ENCODE measurements at regions not wholly inside any gene's neighbourhood (a gene's known extent, or its start where the extent isn't known, plus 50 kb on each side); places are given as distances from the start of the nearest gene placed in this dataset.
"Not testable (repeated sequence)": the region's sequence is repeated elsewhere in the genome, so short reads cannot be mapped to it uniquely, and the experiment has no call there.

DNA sequence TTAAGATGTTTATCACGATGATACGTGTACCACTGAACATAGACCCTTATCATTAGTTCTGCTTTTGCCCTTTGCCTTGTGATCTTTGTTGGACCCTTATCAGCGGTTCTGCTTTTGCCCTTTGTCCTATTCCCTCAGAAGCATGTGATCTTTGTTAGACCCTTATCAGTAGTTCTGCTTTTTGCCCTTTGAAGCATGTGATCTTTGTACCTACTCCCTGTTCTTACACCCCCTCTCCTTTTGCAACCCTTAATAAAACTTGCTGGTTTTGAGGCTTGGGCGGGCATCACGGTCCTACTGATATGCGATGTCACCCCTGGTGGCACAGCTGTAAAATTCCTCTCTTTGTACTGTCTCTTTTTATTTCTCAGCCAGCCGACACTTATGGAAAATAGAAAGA lies 117.0 kb downstream of the SDHAF3 start:
- H3K27ac ChIP-seq, result not testable (repeated sequence)

DNA sequence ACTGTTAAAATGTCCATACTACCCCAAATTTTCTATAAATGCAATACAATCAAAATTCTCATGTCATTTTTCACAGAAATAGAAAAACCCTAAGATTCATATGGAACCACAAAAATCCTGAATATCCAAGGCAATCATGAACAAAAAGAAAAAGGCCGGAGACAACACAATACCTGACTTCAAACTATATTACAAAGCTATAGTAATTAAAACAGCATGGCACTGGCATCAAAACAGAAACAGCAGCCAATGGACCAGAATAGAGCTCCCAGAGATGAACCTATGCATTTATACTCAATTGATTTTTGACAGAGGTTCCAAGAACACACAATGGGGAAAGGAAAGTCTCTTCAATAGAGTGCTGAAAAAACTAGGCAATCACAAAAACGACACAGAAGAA lies 128.8 kb downstream of the SDHAF3 start:
- TF ChIP-seq, protein P1, sequence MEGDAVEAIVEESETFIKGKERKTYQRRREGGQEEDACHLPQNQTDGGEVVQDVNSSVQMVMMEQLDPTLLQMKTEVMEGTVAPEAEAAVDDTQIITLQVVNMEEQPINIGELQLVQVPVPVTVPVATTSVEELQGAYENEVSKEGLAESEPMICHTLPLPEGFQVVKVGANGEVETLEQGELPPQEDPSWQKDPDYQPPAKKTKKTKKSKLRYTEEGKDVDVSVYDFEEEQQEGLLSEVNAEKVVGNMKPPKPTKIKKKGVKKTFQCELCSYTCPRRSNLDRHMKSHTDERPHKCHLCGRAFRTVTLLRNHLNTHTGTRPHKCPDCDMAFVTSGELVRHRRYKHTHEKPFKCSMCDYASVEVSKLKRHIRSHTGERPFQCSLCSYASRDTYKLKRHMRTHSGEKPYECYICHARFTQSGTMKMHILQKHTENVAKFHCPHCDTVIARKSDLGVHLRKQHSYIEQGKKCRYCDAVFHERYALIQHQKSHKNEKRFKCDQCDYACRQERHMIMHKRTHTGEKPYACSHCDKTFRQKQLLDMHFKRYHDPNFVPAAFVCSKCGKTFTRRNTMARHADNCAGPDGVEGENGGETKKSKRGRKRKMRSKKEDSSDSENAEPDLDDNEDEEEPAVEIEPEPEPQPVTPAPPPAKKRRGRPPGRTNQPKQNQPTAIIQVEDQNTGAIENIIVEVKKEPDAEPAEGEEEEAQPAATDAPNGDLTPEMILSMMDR (conservative IDR thresholded peaks at IDR 0.05), result no peak
- no peak overlapping the region for H3K27ac ChIP-seq

DNA sequence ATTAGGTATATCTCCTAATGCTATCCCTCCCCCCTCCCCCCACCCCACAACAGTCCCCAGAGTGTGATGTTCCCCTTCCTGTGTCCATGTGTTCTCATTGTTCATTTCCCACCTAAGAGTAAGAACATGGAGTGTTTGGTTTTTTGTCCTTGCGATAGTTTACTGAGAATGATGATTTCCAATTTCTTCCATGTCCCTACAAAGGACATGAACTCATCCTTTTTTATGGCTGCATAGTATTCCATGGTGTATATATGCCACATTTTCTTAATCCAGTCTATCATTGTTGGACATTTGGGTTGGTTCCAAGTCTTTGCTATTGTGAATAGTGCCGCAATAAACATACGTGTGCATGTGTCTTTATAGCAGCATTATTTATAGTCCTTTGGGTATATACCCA lies 140.7 kb downstream of the SDHAF3 start:
- H3K27ac ChIP-seq, result not testable (repeated sequence)

DNA sequence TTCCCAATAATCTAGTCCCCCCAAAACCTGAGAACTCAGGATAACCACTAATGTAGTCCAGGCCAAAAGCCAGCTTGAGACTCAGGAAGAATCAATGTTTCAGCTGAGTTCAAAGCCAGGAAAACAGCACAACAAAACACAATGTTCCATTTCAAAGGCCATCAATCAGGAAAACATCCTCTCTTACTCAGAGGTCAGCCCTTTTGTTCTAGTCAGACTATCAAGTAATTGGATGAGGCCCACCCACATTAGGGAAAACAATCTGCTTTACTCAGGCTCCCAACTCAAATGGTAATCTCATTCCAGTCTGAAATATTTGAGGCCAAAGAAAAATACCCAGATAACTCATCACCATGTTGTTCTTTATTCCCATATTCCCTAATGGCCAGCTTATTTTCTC lies 152.2 kb downstream of the SDHAF3 start:
- TF ChIP-seq, protein P1 (conservative IDR thresholded peaks at IDR 0.05), result no peak
- H3K27ac ChIP-seq, result no peak overlapping the region

DNA sequence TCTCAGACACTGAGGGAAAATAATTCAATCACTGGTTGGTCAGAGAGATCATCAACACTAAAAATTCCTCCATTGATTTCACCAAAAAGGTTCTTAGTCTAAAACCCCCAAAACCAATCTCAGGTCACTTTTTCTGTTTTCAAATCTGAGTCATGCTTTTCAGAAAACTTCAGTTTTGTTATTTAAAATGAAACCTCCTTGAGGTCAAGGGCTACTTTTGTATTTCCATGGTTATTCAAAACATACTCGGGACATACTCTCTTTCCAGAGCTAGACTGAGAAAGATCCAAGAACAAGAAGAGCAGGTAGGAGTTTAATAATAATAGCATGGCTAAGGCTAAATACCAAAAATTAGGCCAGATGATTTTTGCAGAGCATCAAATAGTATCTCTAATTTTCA lies 152.8 kb downstream of the SDHAF3 start:
- H3K27ac ChIP-seq, result no peak overlapping the region

DNA sequence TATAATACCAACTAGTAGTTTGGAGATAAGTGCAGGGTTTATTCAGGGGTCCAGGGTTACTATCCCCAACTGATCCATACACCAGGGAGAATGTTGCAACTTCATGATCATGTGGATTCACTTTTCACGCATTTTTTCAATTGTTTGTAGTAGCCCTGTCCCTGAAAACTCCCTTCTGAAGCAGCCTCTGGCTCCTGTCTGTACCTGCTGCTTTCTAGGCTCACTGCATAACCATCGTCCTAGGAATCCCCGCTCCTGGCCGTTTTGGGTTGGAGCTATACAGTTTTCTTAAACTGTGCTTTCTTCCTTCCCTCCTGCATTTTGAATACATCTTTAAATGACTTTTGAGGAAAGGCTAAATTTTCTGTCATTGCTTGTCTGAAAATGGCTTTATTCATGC lies 154.1 kb downstream of the SDHAF3 start:
- H3K27ac ChIP-seq, result no peak overlapping the region
- TF ChIP-seq, protein P1 (conservative IDR thresholded peaks at IDR 0.05), result no peak

More for the DNA sequence above, 152.8 kb downstream of the SDHAF3 start:
- TF ChIP-seq, protein P1 (conservative IDR thresholded peaks at IDR 0.05), result no peak

DNA sequence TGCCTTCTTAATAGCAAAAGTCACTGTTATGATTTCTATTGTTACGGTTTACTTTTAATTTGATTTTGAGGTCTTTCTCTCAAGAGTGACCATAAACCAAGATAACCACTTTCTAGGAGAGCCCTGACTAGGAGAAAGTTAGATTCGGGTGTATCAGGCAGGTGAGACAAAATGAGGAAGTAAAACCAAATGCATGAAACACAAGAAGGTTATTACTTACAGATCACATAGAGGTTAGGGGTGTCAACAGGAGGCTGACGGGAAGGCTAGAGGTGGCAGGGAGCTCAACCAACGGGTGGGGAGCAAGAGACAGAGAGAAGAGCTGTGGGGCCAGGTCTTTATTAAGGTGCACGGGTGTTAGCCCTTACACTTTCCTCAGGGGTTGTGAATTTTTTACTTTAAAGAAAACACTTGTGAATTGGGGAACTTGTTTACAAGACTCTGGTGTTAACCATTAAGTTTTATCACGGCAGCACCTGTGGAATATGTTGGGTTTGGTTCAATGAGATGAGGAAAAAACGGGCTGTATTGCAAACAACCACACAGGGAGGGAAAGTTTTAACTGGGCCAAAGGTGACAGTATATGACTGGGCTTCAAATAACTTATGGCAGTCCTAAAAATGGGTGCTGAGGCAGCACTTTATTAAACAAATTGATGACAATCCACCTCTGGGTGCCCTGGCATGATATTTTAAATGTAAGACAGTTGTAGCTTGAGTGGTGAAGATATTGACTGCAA lies 154.9 kb downstream of the SDHAF3 start:
- TF ChIP-seq, protein P1 (conservative IDR thresholded peaks at IDR 0.05), result no peak

DNA sequence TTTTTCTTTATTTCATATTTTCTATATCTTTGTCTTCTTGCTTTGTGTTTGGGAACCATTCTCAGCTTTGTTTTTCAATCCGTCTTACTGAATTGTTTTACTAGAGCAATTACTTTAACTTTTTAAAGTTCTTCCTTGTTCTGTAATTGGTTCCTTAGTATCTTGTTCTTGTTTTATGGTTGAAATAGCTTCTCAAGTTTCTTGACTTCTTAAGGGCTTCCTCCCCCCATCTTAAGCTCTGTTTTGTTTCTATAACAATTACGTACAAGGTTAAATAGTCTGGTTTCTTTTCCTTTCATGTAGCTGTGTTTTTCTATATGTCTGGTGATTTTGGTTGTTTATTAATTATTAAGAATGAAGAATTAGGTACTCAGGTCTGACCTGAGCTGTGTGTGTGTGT lies 158.0 kb downstream of the SDHAF3 start:
- TF ChIP-seq, protein P1 (conservative IDR thresholded peaks at IDR 0.05), result no peak

More for the DNA sequence above, 154.9 kb downstream of the SDHAF3 start:
- no peak overlapping the region for H3K27ac ChIP-seq

More for the DNA sequence above, 158.0 kb downstream of the SDHAF3 start:
- H3K27ac ChIP-seq, result no peak overlapping the region

Data from VCaP (cell line).